ENCODE measurements at regions not wholly inside any gene's neighbourhood (a gene's known extent, or its start where the extent isn't known, plus 50 kb on each side); places are given as distances from the start of the nearest gene placed in this dataset.

DNA sequence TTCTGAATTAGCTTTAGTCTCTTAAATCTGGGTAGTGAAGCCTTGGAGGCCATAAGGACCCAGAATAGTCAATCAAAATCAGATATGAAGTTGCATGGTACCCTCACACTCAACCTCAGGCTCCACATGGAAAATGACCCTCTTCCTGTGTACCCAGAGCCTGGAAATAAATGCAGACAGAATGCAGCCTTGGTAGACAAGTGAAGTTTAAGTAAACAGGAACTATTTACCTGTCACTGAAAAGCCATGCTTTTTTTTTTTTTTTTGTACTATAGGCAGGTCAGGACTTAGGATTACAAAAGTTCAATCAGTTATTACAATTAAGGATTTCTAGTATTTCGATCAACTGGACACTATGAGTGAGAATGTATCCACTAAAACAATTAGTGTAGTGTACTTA, 2654.2 kb upstream of the PCDH20 start:
- Histone ChIP-seq H3F3A (ENCODE audit: control insufficient read depth, insufficient read depth) (no peaks in the 10 kb centered on the region), H3K27ac (ENCODE audit: low read depth, low read length) (no peak overlapping the region), H3K27me3 (ENCODE audit: control insufficient read depth, low read length) (no peaks in the 10 kb centered on the region), H3K9me2 (replicated peaks; ENCODE audit: control insufficient read depth, low read length) (no peaks in the 10 kb centered on the region), H4K20me1 (ENCODE audit: control insufficient read depth, insufficient read depth, low read depth, low read length) (no peaks in the 10 kb centered on the region), H3K4me3 (ENCODE audit: low read length) (no peak overlapping the region), H3K4me1 (ENCODE audit: control insufficient read depth, low read length) (no peaks in the 10 kb centered on the region), H3K9me3 (ENCODE audit: control insufficient read depth, insufficient read depth, low read length) (no peaks in the 10 kb centered on the region), H3K79me2 (ENCODE audit: control insufficient read depth, low read length) (no peaks in the 10 kb centered on the region), H3K36me3 (ENCODE audit: control insufficient read depth, low read length) (no peaks in the 10 kb centered on the region), H3K4me2 (ENCODE audit: low read length) (no peak overlapping the region)
- TF ChIP-seq, protein P1, sequence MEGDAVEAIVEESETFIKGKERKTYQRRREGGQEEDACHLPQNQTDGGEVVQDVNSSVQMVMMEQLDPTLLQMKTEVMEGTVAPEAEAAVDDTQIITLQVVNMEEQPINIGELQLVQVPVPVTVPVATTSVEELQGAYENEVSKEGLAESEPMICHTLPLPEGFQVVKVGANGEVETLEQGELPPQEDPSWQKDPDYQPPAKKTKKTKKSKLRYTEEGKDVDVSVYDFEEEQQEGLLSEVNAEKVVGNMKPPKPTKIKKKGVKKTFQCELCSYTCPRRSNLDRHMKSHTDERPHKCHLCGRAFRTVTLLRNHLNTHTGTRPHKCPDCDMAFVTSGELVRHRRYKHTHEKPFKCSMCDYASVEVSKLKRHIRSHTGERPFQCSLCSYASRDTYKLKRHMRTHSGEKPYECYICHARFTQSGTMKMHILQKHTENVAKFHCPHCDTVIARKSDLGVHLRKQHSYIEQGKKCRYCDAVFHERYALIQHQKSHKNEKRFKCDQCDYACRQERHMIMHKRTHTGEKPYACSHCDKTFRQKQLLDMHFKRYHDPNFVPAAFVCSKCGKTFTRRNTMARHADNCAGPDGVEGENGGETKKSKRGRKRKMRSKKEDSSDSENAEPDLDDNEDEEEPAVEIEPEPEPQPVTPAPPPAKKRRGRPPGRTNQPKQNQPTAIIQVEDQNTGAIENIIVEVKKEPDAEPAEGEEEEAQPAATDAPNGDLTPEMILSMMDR (IDR thresholded peaks at IDR 0.05; ENCODE audit: low read depth, low read length, poor library complexity, severe bottlenecking), result no peak
- TF ChIP-seq EZH2phosphoT487 (IDR thresholded peaks at IDR 0.05; ENCODE audit: borderline replicate concordance, low read length), result no peak

DNA sequence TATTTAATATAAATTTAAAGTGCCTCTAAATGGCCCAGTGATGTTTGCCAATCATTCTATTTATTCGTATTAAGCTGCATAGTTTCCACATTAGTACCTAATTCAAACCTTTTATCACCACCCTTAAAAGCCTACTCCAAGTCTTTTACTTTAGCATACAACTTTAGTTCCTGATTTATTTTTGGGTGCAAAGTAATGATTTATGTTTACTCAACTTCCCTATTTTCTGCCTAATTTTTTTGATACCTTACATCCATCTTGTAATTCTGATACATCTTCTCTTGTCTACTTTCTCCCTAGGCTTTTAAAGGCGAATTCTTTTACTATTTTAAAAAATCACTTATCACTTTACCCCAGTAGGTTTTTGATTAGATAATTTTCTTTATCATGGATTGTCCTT, 2651.1 kb upstream of the PCDH20 start:
- TF ChIP-seq, protein P1 (IDR thresholded peaks at IDR 0.05; ENCODE audit: low read depth, low read length, poor library complexity, severe bottlenecking), result no peak
- TF ChIP-seq EZH2phosphoT487 (IDR thresholded peaks at IDR 0.05; ENCODE audit: borderline replicate concordance, low read length), result no peak
- H3K4me3 ChIP-seq (ENCODE audit: low read length), result no peak overlapping the region
- H3K27ac ChIP-seq (ENCODE audit: low read depth, low read length), result no peak overlapping the region
- no peaks in the 10 kb centered on the region for H3K27me3 ChIP-seq (ENCODE audit: control insufficient read depth, low read length)
- no peak overlapping the region for H3K4me2 ChIP-seq (ENCODE audit: low read length)
- no peaks in the 10 kb centered on the region for H3F3A ChIP-seq (ENCODE audit: control insufficient read depth, insufficient read depth)
- no peaks in the 10 kb centered on the region for H3K79me2 ChIP-seq (ENCODE audit: control insufficient read depth, low read length)
- no peaks in the 10 kb centered on the region for H3K4me1 ChIP-seq (ENCODE audit: control insufficient read depth, low read length)
- H3K9me3 ChIP-seq (ENCODE audit: control insufficient read depth, insufficient read depth, low read length), result no peaks in the 10 kb centered on the region
- no peaks in the 10 kb centered on the region for H3K36me3 ChIP-seq (ENCODE audit: control insufficient read depth, low read length)
- no peaks in the 10 kb centered on the region for H4K20me1 ChIP-seq (ENCODE audit: control insufficient read depth, insufficient read depth, low read depth, low read length)
- H3K9me2 ChIP-seq (replicated peaks; ENCODE audit: control insufficient read depth, low read length), result no peaks in the 10 kb centered on the region

DNA sequence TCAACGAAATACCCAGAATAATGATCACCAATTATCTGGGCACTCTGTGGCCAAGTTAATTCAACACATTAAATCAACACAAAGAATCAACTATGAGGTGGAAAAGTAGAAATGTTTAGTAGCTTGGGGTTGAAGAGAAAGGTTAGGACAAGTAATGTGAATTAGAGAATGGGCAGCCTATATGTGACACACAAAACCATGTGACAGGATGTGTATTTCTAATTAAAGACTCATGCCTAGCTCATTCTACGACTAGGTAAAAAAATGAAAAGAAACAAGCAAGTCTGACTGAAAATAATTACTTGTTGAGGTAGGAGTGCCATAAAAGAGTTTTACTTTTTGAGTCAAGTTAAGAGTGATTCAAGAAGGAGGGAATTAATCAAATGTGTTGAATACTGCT, 2646.0 kb upstream of the PCDH20 start:
- Histone ChIP-seq H3F3A (ENCODE audit: control insufficient read depth, insufficient read depth) (no peaks in the 10 kb centered on the region), H3K4me2 (ENCODE audit: low read length) (no peak overlapping the region), H3K27ac (ENCODE audit: low read depth, low read length) (no peak overlapping the region), H3K36me3 (ENCODE audit: control insufficient read depth, low read length) (no peaks in the 10 kb centered on the region), H3K4me3 (ENCODE audit: low read length) (no peak overlapping the region), H4K20me1 (ENCODE audit: control insufficient read depth, insufficient read depth, low read depth, low read length) (no peaks in the 10 kb centered on the region), H3K79me2 (ENCODE audit: control insufficient read depth, low read length) (no peaks in the 10 kb centered on the region), H3K9me3 (ENCODE audit: control insufficient read depth, insufficient read depth, low read length) (no peaks in the 10 kb centered on the region), H3K9me2 (replicated peaks; ENCODE audit: control insufficient read depth, low read length) (no peaks in the 10 kb centered on the region), H3K27me3 (ENCODE audit: control insufficient read depth, low read length) (no peaks in the 10 kb centered on the region), H3K4me1 (ENCODE audit: control insufficient read depth, low read length) (no peaks in the 10 kb centered on the region)
- TF ChIP-seq, protein P1 (IDR thresholded peaks at IDR 0.05; ENCODE audit: low read depth, low read length, poor library complexity, severe bottlenecking), result no peak
- no peak for TF ChIP-seq EZH2phosphoT487 (IDR thresholded peaks at IDR 0.05; ENCODE audit: borderline replicate concordance, low read length)
